ENCODE measurements at regions not wholly inside any gene's neighbourhood (a gene's known extent, or its start where the extent isn't known, plus 50 kb on each side); places are given as distances from the start of the nearest gene placed in this dataset.
A peak's percentile ranks its signal among the peaks of the same experiment; 100 is the strongest.
"Not testable (repeated sequence)": the region's sequence is repeated elsewhere in the genome, so short reads cannot be mapped to it uniquely, and the experiment has no call there.

GRCh38 chr7:25602730-25603426, 374.6 kb upstream of the NPVF start:
- not testable (repeated sequence) for H3K9me3 Mint-ChIP-seq, H3K4me1 Mint-ChIP-seq, H3K27me3 Mint-ChIP-seq, H3K36me3 Mint-ChIP-seq, H3K27ac Mint-ChIP-seq
- peak overlapping the region; percentile 74 for H3K4me3 Mint-ChIP-seq

- H3K4me1 Mint-ChIP-seq, H3K36me3 Mint-ChIP-seq, H3K27ac Mint-ChIP-seq, H3K9me3 Mint-ChIP-seq, H3K27me3 Mint-ChIP-seq: not testable (repeated sequence)
- H3K4me3 Mint-ChIP-seq: peak overlapping the region; percentile 70
These were observed 375.1 kb upstream of the NPVF start for GRCh38 chr7:25603427-25603740.

DNA sequence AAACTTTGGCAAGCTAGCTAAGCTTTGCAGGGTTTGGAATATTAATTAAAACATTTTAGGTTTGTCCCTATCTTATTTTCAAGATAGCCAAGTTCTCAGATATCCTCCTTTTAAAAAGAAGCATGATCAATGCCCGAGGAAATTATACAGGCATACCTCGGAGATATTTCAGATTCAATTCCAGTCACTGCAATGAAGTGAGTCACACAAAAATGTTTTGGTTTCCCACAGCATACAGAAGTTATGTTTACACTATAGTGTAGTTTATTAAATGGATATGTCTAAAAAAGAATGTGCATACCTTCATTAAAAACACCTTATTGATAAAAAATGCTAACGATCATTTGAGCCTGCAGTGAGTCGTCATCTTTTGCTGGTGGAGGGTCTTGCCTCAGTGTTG, 382.9 kb upstream of the NPVF start:
- Mint-ChIP-seq H3K4me1 (peaks cover 28% of the 10 kb centered on the region), H3K27me3 (no peaks in the 10 kb centered on the region), H3K4me3 (no peak overlapping the region), H3K9me3 (peaks cover 6% of the 10 kb centered on the region), H3K36me3 (no peaks in the 10 kb centered on the region), H3K27ac (no peak overlapping the region)

- Mint-ChIP-seq H3K9me3 (peaks cover 6% of the 10 kb centered on the region), H3K4me1 (peaks cover 51% of the 10 kb centered on the region), H3K4me3 (no peak overlapping the region), H3K27ac (no peak overlapping the region), H3K27me3 (no peaks in the 10 kb centered on the region), H3K36me3 (no peaks in the 10 kb centered on the region)
These were observed 385.6 kb upstream of the NPVF start for GRCh38 chr7:25613912-25614311.

DNA sequence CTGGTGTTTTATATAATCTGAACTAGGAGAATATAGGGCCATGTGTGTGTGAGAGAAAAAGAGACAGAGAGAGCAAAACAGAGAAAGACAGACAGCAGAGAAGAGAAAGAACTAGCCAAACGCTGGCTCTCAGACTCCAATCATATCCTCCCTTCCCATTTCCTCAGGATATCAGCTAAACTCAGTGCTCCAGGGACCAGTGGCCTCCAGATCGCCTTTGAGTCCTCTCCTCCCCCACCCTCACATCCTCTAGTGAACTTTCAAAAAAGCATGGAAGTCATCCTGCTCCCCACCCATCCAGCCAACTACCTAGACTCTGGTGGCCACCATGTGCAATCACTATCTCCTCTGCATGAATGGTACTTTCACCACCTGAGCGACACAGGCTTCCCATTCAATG, 386.1 kb upstream of the NPVF start:
- no peaks in the 10 kb centered on the region for H3K36me3 Mint-ChIP-seq
- peaks cover 56% of the 10 kb centered on the region for H3K4me1 Mint-ChIP-seq
- H3K27ac Mint-ChIP-seq: no peak overlapping the region

GRCh38 chr7:25615003-25615402, 386.7 kb upstream of the NPVF start:
- Mint-ChIP-seq H3K9me3 (peaks cover 6% of the 10 kb centered on the region), H3K36me3 (no peaks in the 10 kb centered on the region), H3K4me1 (peaks cover 62% of the 10 kb centered on the region), H3K27ac (no peak overlapping the region), H3K4me3 (no peak overlapping the region), H3K27me3 (no peaks in the 10 kb centered on the region)

More for the DNA sequence above, 386.1 kb upstream of the NPVF start:
- H3K27me3 Mint-ChIP-seq: no peaks in the 10 kb centered on the region
- H3K4me3 Mint-ChIP-seq: no peak overlapping the region
- peaks cover 6% of the 10 kb centered on the region for H3K9me3 Mint-ChIP-seq

DNA sequence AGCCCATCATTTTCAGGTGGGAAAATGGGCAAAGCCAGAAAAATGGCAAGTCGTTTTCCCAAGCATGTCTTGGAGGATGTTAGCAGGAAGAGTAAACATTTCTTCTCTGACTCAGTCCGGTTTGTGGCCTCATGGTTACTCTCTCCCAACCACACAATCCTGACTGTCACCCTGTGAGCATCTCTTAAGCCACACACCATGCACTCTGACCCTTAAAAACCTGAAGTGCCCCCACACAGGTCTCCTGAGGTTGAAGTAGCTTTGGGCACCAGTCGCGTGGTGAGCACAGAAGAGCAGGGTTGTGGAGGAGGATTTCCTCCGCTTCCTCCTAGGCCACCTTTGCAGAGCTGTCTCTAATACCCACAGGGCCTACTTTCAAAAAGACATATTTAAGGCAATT, 387.3 kb upstream of the NPVF start:
- peaks cover 6% of the 10 kb centered on the region for H3K9me3 Mint-ChIP-seq
- peaks cover 68% of the 10 kb centered on the region for H3K4me1 Mint-ChIP-seq
- H3K27me3 Mint-ChIP-seq: no peaks in the 10 kb centered on the region
- H3K27ac Mint-ChIP-seq: no peak overlapping the region
- H3K36me3 Mint-ChIP-seq: no peaks in the 10 kb centered on the region
- H3K4me3 Mint-ChIP-seq: no peak overlapping the region

DNA sequence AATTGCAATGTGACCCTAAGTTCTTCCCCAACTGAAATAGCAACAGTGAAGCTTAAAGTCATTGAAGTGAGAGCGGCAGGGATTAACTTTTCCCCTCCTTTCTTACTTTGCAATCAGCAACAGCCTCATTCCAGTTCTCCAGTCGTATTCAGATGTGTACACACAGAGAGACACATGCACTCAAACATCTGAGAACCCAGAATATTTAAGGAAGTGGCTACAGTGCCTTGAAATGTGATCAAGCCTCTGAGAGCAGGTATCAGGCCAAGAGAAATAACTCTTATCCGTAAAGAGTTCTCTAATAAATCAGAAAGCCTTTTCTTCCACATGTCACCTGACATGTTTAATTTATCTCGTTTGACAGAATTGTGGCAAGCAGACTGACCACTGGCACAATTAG, 388.9 kb upstream of the NPVF start:
- H3K27me3 Mint-ChIP-seq: no peaks in the 10 kb centered on the region
- H3K27ac Mint-ChIP-seq: no peak overlapping the region
- peaks cover 70% of the 10 kb centered on the region for H3K4me1 Mint-ChIP-seq
- no peak overlapping the region for H3K4me3 Mint-ChIP-seq
- H3K36me3 Mint-ChIP-seq: no peaks in the 10 kb centered on the region
- H3K9me3 Mint-ChIP-seq: peaks cover under 1% of the 10 kb centered on the region

DNA sequence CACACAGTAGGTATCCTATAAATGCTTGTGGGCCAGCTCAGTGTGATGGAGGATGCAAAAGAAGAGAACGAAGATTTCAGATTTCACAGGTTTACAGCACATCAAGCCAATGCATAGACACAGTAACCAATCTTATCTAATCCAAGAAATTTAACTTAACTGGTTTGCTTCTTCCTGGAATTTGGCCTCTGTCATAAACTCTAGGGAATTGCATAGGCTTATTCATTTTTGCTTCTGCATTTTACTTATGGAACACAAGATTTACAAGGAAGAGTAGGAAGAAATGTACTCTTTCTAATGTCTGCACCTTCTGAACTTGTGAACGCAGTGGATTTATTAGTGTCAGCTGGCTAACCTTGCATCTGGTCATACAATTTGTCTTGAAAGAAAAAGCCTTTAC, 389.4 kb upstream of the NPVF start:
- Mint-ChIP-seq H3K9me3 (no peaks in the 10 kb centered on the region), H3K27me3 (no peaks in the 10 kb centered on the region), H3K4me1 (peaks cover 73% of the 10 kb centered on the region), H3K4me3 (no peak overlapping the region), H3K27ac (no peak overlapping the region), H3K36me3 (peaks cover 2% of the 10 kb centered on the region)

GRCh38 chr7:25619381-25619780, 391.1 kb upstream of the NPVF start:
- H3K27ac Mint-ChIP-seq: no peak overlapping the region
- H3K36me3 Mint-ChIP-seq: peaks cover 2% of the 10 kb centered on the region
- H3K4me1 Mint-ChIP-seq: peaks cover 66% of the 10 kb centered on the region
- H3K27me3 Mint-ChIP-seq: no peaks in the 10 kb centered on the region
- no peaks in the 10 kb centered on the region for H3K9me3 Mint-ChIP-seq
- H3K4me3 Mint-ChIP-seq: no peak overlapping the region

GRCh38 chr7:25619963-25620799, 391.9 kb upstream of the NPVF start:
- Mint-ChIP-seq H3K9me3 (no peaks in the 10 kb centered on the region), H3K4me3 (peak overlapping the region; percentile 79), H3K27ac (peak overlapping the region; percentile 94), H3K4me1 (peaks cover 62% of the 10 kb centered on the region), H3K27me3 (no peaks in the 10 kb centered on the region), H3K36me3 (peaks cover 2% of the 10 kb centered on the region)

GRCh38 chr7:25621993-25622392, 393.7 kb upstream of the NPVF start:
- peaks cover 2% of the 10 kb centered on the region for H3K36me3 Mint-ChIP-seq
- no peaks in the 10 kb centered on the region for H3K9me3 Mint-ChIP-seq
- no peak overlapping the region for H3K4me3 Mint-ChIP-seq
- no peak overlapping the region for H3K27ac Mint-ChIP-seq
- peaks cover 52% of the 10 kb centered on the region for H3K4me1 Mint-ChIP-seq
- H3K27me3 Mint-ChIP-seq: no peaks in the 10 kb centered on the region

- H3K9me3 Mint-ChIP-seq: no peaks in the 10 kb centered on the region
- no peaks in the 10 kb centered on the region for H3K27me3 Mint-ChIP-seq
- peaks cover 2% of the 10 kb centered on the region for H3K36me3 Mint-ChIP-seq
- peaks cover 45% of the 10 kb centered on the region for H3K4me1 Mint-ChIP-seq
- no peak overlapping the region for H3K4me3 Mint-ChIP-seq
- H3K27ac Mint-ChIP-seq: no peak overlapping the region
These were observed 394.4 kb upstream of the NPVF start for GRCh38 chr7:25622695-25623094.

GRCh38 chr7:25624051-25624450, 395.8 kb upstream of the NPVF start:
- H3K9me3 Mint-ChIP-seq: no peaks in the 10 kb centered on the region
- H3K27me3 Mint-ChIP-seq: no peaks in the 10 kb centered on the region
- H3K36me3 Mint-ChIP-seq: peaks cover 2% of the 10 kb centered on the region
- no peak overlapping the region for H3K27ac Mint-ChIP-seq
- H3K4me1 Mint-ChIP-seq: peaks cover 33% of the 10 kb centered on the region
- no peak overlapping the region for H3K4me3 Mint-ChIP-seq

- Mint-ChIP-seq H3K4me3 (no peak overlapping the region), H3K4me1 (peaks cover 25% of the 10 kb centered on the region), H3K9me3 (no peaks in the 10 kb centered on the region), H3K27ac (no peak overlapping the region), H3K36me3 (peaks cover 2% of the 10 kb centered on the region), H3K27me3 (no peaks in the 10 kb centered on the region)
These were observed 396.5 kb upstream of the NPVF start for GRCh38 chr7:25624833-25625232.

- Mint-ChIP-seq H3K4me1 (peaks cover 19% of the 10 kb centered on the region), H3K9me3 (no peaks in the 10 kb centered on the region), H3K27ac (no peak overlapping the region), H3K27me3 (no peaks in the 10 kb centered on the region), H3K4me3 (no peak overlapping the region), H3K36me3 (peaks cover 2% of the 10 kb centered on the region)
These were observed 397.2 kb upstream of the NPVF start for GRCh38 chr7:25625306-25625992.

All from activated naive CD4-positive, alpha-beta T cell treated with anti-CD3 and anti-CD28 coated beads, Interleukin-2, amount 50 U/mL, for 24 hours (primary cell).